ENCODE measurements at regions not wholly inside any gene's neighbourhood (a gene's known extent, or its start where the extent isn't known, plus 50 kb on each side); places are given as distances from the start of the nearest gene placed in this dataset.

GRCh38 chr2:145755019-145755837, 1235.3 kb upstream of the ZEB2 start:
- Histone ChIP-seq H3F3A (ENCODE audit: low read length, unreplicated experiment) (no peaks in the 10 kb centered on the region), H3K27ac (ENCODE audit: low read length) (no peak overlapping the region), H3K9ac (ENCODE audit: low read length) (no peak overlapping the region), H3K9me2 (replicated peaks; ENCODE audit: low read length) (no peaks in the 10 kb centered on the region), H2AFZ (ENCODE audit: low read length) (no peak overlapping the region), H3K27me3 (ENCODE audit: low read length) (no peaks in the 10 kb centered on the region), H4K20me1 (ENCODE audit: low read length) (no peaks in the 10 kb centered on the region), H3K4me2 (ENCODE audit: low read length) (no peak overlapping the region), H3K36me3 (ENCODE audit: low read depth, low read length) (no peaks in the 10 kb centered on the region), H3K9me3 (ENCODE audit: low read length) (no peaks in the 10 kb centered on the region), H3K4me1 (ENCODE audit: insufficient read depth, low read length) (peaks cover 36% of the 10 kb centered on the region), H3K79me2 (ENCODE audit: low read length) (no peaks in the 10 kb centered on the region), H3K4me3 (ENCODE audit: low read length) (no peak overlapping the region)
- ChIA-PET POLR2A (ENCODE audit: unreplicated experiment) (no interaction called here), CTCF (no interaction called here)
- BruUV-seq (replicated peaks): no TSS peak
- DNase-seq (no peak), ATAC-seq (no peak)
- no peak for TF ChIP-seq EZH2phosphoT487 (IDR thresholded peaks at IDR 0.05; ENCODE audit: borderline replicate concordance, low read length)
- TF ChIP-seq CTCF (conservative IDR thresholded peaks at IDR 0.05; ENCODE audit: low read depth, low read length): no peak
- TF ChIP-seq EZH2 (IDR thresholded peaks at IDR 0.05; ENCODE audit: low read length, unreplicated experiment): no peak
- intact Hi-C loops (cut with micrococcal nuclease): loop anchor here (10.0 kb wide), 1 partner anchor 1200 kb away; no protein-coding TSS in a partner anchor

- H3K36me3 ChIP-seq (ENCODE audit: low read depth, low read length): no peaks in the 10 kb centered on the region
- intact Hi-C loops (cut with micrococcal nuclease): loop anchor here (5.0 to 10.0 kb wide), 6 partner anchors 72 to 1199 kb away; no protein-coding TSS in a partner anchor
- no peaks in the 10 kb centered on the region for H3F3A ChIP-seq (ENCODE audit: low read length, unreplicated experiment)
- H3K27ac ChIP-seq (ENCODE audit: low read length): no peak overlapping the region
- H3K27me3 ChIP-seq (ENCODE audit: low read length): no peaks in the 10 kb centered on the region
- H4K20me1 ChIP-seq (ENCODE audit: low read length): no peaks in the 10 kb centered on the region
- no peaks in the 10 kb centered on the region for H3K79me2 ChIP-seq (ENCODE audit: low read length)
- CTCF ChIA-PET: no interaction called here
- POLR2A ChIA-PET (ENCODE audit: unreplicated experiment): no interaction called here
- no peak overlapping the region for H3K9ac ChIP-seq (ENCODE audit: low read length)
- no peaks in the 10 kb centered on the region for H3K9me2 ChIP-seq (replicated peaks; ENCODE audit: low read length)
- no peaks in the 10 kb centered on the region for H3K9me3 ChIP-seq (ENCODE audit: low read length)
- no peak for TF ChIP-seq CTCF (conservative IDR thresholded peaks at IDR 0.05; ENCODE audit: low read depth, low read length)
- TF ChIP-seq EZH2phosphoT487 (IDR thresholded peaks at IDR 0.05; ENCODE audit: borderline replicate concordance, low read length): no peak
- no peak for TF ChIP-seq EZH2 (IDR thresholded peaks at IDR 0.05; ENCODE audit: low read length, unreplicated experiment)
- DNase-seq (no peak), ATAC-seq (no peak)
- peaks cover 38% of the 10 kb centered on the region for H3K4me1 ChIP-seq (ENCODE audit: insufficient read depth, low read length)
- no peak overlapping the region for H2AFZ ChIP-seq (ENCODE audit: low read length)
- BruUV-seq (replicated peaks): no TSS peak
- no peak overlapping the region for H3K4me2 ChIP-seq (ENCODE audit: low read length)
- H3K4me3 ChIP-seq (ENCODE audit: low read length): no peak overlapping the region
Observed at GRCh38 chr2:145753966-145754365, 1234.0 kb upstream of the ZEB2 start.

Measured in PC-3 (cell line).